ENCODE measurements at regions not wholly inside any gene's neighbourhood (a gene's known extent, or its start where the extent isn't known, plus 50 kb on each side); places are given as distances from the start of the nearest gene placed in this dataset.

GRCh38 chr4:134691915-134692314 lies 490.3 kb upstream of the PABPC4L start:
- no peaks in the 10 kb centered on the region for H3K36me3 ChIP-seq (replicated peaks; ENCODE audit: insufficient read depth, low read depth)
- H3K27me3 ChIP-seq: no peaks in the 10 kb centered on the region
- TF ChIP-seq, protein P1, sequence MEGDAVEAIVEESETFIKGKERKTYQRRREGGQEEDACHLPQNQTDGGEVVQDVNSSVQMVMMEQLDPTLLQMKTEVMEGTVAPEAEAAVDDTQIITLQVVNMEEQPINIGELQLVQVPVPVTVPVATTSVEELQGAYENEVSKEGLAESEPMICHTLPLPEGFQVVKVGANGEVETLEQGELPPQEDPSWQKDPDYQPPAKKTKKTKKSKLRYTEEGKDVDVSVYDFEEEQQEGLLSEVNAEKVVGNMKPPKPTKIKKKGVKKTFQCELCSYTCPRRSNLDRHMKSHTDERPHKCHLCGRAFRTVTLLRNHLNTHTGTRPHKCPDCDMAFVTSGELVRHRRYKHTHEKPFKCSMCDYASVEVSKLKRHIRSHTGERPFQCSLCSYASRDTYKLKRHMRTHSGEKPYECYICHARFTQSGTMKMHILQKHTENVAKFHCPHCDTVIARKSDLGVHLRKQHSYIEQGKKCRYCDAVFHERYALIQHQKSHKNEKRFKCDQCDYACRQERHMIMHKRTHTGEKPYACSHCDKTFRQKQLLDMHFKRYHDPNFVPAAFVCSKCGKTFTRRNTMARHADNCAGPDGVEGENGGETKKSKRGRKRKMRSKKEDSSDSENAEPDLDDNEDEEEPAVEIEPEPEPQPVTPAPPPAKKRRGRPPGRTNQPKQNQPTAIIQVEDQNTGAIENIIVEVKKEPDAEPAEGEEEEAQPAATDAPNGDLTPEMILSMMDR (IDR thresholded peaks at IDR 0.05; ENCODE audit: poor library complexity): no peak
- TF ChIP-seq EZH2 (IDR thresholded peaks at IDR 0.05; ENCODE audit: borderline replicate concordance): no peak
- no peak for TF ChIP-seq EZH2phosphoT487 (IDR thresholded peaks at IDR 0.05; ENCODE audit: low read depth, severe bottlenecking, unreplicated experiment)
- no peaks in the 10 kb centered on the region for H4K20me1 ChIP-seq (ENCODE audit: insufficient read depth, poor library complexity, severe bottlenecking)
- H3K9me3 ChIP-seq (ENCODE audit: low read depth): no peaks in the 10 kb centered on the region
- H3K79me2 ChIP-seq: no peaks in the 10 kb centered on the region
- DNase-seq (ENCODE audit: low spot score): no peak
- no peaks in the 10 kb centered on the region for H3K9me2 ChIP-seq (replicated peaks; ENCODE audit: insufficient read depth)
- H3K4me2 ChIP-seq: no peak overlapping the region
- no peak overlapping the region for H3K4me3 ChIP-seq
- H3K27ac ChIP-seq: no peak overlapping the region
- H3K4me1 ChIP-seq (ENCODE audit: insufficient read depth): no peaks in the 10 kb centered on the region
- 90% methylated on average over 2 of the region's 2 CpGs for WGBS (ENCODE audit: low lambda C conversion rate, missing lambda C conversion rate)
- no peak overlapping the region for H2AFZ ChIP-seq

DNA sequence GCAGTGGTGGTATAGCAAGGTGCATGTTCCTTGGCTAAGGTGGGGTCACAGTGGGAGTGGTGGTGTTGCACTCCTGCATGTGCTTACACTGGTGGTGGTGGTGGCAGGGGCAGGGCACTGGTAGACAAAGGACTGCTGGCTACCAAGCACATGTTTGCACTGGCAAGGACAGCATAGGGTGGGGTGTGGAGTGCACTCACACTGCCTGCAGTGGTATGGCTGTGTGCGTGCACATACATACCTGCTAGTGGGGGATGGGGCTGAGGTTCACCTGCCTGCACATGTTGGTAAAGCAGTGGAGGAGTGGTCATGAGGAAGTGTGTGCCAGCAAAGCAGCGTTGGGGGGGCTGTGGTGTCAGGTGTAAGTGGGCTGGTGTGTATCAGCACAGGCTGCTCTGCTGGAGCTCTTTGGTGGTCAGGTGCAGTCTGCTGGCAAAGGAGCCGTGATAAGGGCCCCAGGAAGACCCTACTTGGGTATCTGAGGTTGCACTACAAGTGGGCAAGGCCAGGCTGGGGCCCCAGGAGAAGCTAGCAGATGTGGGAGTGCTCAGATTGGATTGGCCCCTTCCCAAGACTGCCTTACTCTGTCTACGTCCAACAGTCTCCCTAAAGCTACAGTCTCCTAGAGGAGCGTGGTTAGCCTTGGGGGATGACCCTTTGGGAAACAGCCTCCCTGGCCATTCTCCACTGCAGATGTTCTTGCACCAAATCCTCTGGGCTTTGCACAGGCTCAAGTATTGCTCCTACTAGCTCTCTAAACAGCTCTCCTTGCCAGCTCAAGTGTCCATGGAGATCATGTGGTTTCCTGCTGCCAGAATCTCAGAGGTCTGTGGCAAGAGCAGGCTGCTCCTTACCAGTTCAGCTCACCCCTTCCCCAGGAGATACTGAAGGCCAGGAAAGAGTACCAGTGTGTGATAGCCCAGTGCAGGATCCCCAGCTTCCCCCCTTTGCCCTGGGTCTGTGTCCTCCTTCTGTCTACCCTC lies 486.3 kb upstream of the PABPC4L start:
- no peaks in the 10 kb centered on the region for H3K4me1 ChIP-seq (ENCODE audit: insufficient read depth)
- TF ChIP-seq, protein P1 (IDR thresholded peaks at IDR 0.05; ENCODE audit: poor library complexity): no peak
- no peak for TF ChIP-seq EZH2phosphoT487 (IDR thresholded peaks at IDR 0.05; ENCODE audit: low read depth, severe bottlenecking, unreplicated experiment)
- no peak for TF ChIP-seq EZH2 (IDR thresholded peaks at IDR 0.05; ENCODE audit: borderline replicate concordance)
- DNase-seq (ENCODE audit: low spot score): no peak

DNA sequence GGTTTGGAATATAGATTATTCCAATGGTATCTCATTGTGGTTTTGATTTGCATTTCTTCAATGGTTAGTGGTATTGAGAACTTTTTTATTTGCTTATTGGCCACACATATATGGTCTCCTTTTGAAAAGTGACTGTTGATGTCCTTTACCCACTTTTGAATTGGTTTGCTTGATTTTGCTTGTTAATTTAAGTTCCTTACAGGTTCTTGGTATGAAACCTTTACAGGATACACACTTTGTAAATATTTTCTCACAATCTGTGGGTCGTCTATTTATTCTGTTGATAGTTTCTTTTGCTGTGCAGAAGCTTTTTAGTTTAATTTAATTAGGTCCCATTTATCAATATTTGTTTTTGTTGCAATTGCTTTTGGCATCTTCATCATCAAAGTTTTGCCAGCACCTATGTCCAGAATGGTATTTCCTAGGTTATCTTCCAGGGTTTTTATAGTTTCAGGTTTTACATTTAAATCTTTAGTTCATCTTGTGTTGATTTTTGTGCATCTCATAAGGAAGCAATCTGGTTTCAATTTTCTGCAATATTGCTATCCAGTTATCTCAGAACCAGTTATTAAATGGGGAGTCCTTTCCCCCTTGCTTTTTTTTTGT lies 475.7 kb upstream of the PABPC4L start:
- TF ChIP-seq EZH2 (IDR thresholded peaks at IDR 0.05; ENCODE audit: borderline replicate concordance) (no peak), EZH2phosphoT487 (IDR thresholded peaks at IDR 0.05; ENCODE audit: low read depth, severe bottlenecking, unreplicated experiment) (no peak)
- TF ChIP-seq, protein P1 (IDR thresholded peaks at IDR 0.05; ENCODE audit: poor library complexity): no peak
- 73% methylated on average over 1 of the region's 1 CpG for WGBS (ENCODE audit: low lambda C conversion rate, missing lambda C conversion rate)

More for the DNA sequence above, 486.3 kb upstream of the PABPC4L start:
- 95% methylated on average over 5 of the region's 5 CpGs for WGBS (ENCODE audit: low lambda C conversion rate, missing lambda C conversion rate)
- Histone ChIP-seq H3K27me3 (no peaks in the 10 kb centered on the region), H3K4me3 (no peak overlapping the region), H4K20me1 (ENCODE audit: insufficient read depth, poor library complexity, severe bottlenecking) (no peaks in the 10 kb centered on the region), H3K9me3 (ENCODE audit: low read depth) (no peaks in the 10 kb centered on the region), H3K4me2 (no peak overlapping the region), H3K27ac (no peak overlapping the region), H3K36me3 (replicated peaks; ENCODE audit: insufficient read depth, low read depth) (no peaks in the 10 kb centered on the region), H3K79me2 (no peaks in the 10 kb centered on the region), H2AFZ (no peak overlapping the region), H3K9me2 (replicated peaks; ENCODE audit: insufficient read depth) (no peaks in the 10 kb centered on the region)

More for the DNA sequence above, 475.7 kb upstream of the PABPC4L start:
- Histone ChIP-seq H3K4me2 (no peak overlapping the region), H3K79me2 (no peaks in the 10 kb centered on the region), H4K20me1 (ENCODE audit: insufficient read depth, poor library complexity, severe bottlenecking) (no peaks in the 10 kb centered on the region), H3K27me3 (no peaks in the 10 kb centered on the region), H2AFZ (no peak overlapping the region), H3K36me3 (replicated peaks; ENCODE audit: insufficient read depth, low read depth) (no peaks in the 10 kb centered on the region), H3K4me1 (ENCODE audit: insufficient read depth) (no peaks in the 10 kb centered on the region), H3K9me2 (replicated peaks; ENCODE audit: insufficient read depth) (no peaks in the 10 kb centered on the region), H3K9me3 (ENCODE audit: low read depth) (no peaks in the 10 kb centered on the region), H3K27ac (no peak overlapping the region), H3K4me3 (no peak overlapping the region)
- no peak for DNase-seq (ENCODE audit: low spot score)
